SK-MEL-5 (cell line): ENCODE measurements at regions not wholly inside any gene's neighbourhood (a gene's known extent, or its start where the extent isn't known, plus 50 kb on each side); places are given as distances from the start of the nearest gene placed in this dataset.

Experiments used
- DNase-seq: peaks from one replicate; pipeline ENCODE4 v3.0.0-alpha.2; 2016; ENCODE audit warnings: low read depth, low spot score
- in situ Hi-C: cut with HindIII; loops from 2 replicates; pipeline ENCODE4 v1.10.0; 2016; ENCODE audit warnings: low sequenced_read_pairs, high pct_unique_total_duplicates, low pct_unique_long_range_greater_than_20kb
- small RNA-seq, 2 experiments: library from RNA; depleted of rRNA; stranded (forward); fragments of <200 nt; gene quantifications; one replicate each; pipeline ENCODE3, GENCODE V24; 2014

DNA sequence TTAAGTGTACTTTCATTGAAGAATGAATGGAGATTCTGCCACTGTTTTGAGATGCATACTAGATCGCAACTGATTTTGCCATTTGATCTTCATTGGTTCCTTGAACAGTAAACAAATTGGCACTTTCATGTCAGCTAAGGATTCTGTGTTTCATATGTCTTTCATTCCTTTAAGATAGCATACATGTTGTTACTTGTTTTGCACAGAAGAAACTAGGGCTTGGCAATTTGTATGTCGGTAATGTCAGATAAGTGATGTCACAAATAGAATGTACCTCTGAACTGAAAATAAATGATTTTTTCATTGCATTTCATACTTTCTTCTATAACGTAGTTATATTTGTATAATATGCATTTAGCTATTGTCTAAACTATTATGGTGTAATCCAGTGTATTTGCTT, 73.2 kb upstream of the TENM3 start:
- no peak for DNase-seq
- in situ Hi-C loops = no loop called here

DNA sequence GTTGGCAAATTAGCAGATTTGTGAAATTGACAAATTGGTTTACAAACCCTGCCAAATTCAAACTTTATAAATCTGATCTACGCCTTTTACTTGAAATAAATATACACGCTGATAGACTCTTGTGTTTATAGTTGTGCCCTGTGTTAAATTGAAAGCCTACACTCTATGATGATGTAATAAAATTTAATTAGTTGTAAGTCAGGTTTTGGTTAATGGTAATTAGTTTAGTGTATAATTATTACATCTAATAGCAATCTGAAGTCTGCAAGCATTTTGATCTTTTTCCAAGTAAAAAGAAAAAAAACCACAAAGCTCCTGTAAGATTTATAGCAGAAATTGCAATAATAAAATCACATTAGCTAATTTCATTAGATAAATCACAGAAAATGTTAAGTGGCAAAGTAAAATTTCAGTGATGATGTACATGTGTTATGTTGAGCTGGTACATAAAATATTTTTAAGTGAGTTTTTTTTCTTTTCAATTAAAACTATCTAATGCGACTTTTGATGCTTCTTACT, 72.7 kb upstream of the TENM3 start:
- in situ Hi-C loops = no loop called here
- DNase-seq = no peak

DNA sequence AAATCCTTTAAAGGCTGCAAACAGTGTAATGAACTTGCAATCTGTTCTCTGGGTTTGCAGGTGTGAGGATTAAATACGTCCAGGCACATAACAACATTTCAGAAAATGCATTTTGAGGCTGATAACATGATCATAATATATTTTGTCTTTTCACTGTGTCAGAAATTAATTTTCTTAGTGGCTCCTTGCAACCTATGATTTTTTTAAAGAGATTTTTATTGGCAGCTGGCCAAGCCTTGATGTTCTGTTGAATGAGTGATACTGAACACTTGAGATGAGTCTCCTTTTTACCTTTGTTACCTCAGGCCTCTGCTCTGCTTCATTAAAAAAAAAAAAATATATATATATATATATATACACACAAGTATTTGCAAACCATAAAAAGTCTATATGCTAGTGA, 68.2 kb upstream of the TENM3 start:
- in situ Hi-C loops = no loop called here
- DNase-seq = no peak

DNA sequence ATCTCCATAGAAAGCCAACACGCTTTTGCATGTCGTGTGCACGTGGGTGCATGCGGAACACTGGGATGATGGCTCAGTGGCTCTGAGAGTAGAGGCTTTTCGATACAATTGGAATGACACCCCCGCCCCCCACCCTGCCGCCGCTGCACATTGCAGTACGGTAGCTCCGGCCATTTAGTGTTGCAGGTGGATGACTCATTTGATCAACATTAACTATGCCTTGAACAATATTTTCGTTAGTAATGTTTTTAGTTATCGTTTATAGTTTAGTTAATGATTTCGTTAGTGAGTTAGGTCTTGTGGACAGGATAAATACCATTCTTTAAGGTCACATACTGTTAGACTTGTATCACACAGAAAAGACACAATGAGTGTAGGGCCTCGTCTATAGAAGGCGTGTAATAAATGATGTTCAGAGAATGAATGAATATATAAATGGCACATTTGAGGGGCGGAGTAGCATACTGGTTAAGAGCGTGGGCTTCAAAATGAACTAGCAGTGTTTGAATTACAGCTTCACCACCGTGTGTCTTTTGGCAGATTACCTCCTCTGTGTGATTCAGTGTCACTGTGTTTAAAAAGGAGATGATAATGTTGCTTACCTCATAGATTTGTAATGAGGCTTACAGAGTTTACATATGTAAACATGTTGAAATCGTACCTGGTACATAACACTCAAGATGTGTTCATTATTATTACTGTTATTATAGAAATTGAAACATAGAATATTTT, 67.2 kb upstream of the TENM3 start:
- in situ Hi-C loops = no loop called here
- no peak for DNase-seq

DNA sequence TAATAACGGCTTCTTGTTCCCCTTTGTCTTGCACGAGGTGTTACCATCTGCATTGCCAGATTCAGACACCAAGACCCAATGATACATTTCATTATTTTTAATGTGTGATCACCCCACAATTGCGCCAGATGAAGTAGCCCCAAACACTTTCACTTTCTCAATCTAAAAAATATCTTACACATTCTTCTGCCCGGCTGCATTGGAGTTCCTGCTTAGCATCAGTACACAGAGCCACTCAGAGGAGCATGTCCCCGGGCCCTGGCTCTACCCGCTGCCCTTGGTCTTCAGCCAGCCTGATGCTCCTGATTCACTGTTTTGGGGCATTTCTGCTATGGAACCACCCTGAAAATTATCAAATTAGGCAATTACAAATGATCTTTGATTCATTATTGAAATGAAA, 66.0 kb upstream of the TENM3 start:
- no peak for DNase-seq
- in situ Hi-C loops = no loop called here

DNA sequence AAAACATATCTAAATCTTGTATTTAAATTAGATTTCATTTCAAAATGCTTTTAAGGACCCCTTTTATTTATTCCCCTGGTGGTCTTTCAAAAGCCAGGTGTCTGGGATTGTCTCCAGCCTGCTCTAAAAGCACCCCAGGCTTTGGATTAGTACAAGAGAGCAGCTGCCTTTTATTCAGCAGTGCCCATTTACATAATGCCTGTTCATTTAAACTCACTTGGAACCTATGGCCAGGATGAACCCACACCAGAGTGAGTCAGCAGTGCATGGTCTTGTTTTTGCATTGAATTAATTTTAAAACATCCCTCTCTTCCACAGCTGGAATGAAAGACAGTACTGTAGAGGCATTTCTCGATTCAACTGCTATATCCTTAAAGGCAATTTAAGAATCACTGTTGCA, 64.1 kb upstream of the TENM3 start:
- in situ Hi-C loops = no loop called here
- DNase-seq = peak; percentile 92

DNA sequence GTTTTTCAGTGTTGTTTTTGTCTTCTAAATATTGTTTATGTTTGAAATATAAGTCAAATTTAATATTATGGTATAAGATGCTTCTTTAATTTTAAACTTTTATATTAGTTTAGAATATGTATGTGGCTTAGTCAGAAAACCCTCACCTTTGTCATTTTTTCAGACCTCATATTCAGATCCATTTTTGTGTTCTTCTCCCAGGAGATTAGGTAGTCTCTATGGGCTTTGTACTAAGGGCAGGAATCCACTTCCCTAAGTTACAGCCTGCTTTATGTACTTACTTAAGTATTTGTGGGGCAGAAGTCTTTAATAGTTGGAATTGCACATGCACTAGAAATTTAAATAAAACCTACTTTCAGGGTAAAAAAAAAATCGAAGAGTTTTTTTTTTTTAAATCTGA, 63.5 kb upstream of the TENM3 start:
- in situ Hi-C loops = no loop called here
- peak; percentile 65 for DNase-seq

DNA sequence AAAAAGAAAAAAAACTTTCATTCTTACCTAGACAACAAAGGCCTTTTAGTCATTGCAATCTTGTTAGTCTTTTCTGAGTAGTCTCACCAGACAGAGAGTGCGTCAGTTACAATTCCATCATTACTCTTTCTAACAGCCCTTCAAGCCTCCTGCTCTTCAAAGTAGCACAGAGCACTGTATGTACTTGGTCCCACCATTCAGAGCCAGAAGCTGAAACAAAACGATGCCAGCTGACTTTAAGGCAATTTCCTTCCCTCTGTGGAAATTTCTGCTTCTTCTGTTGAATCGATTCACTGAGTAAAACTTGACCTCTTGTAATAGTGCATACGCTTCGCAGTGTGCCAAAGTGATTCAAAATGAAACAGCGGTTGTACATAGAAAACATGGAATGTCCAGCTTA, 57.7 kb upstream of the TENM3 start:
- DNase-seq = peak; percentile 89
- in situ Hi-C loops = no loop called here

DNA sequence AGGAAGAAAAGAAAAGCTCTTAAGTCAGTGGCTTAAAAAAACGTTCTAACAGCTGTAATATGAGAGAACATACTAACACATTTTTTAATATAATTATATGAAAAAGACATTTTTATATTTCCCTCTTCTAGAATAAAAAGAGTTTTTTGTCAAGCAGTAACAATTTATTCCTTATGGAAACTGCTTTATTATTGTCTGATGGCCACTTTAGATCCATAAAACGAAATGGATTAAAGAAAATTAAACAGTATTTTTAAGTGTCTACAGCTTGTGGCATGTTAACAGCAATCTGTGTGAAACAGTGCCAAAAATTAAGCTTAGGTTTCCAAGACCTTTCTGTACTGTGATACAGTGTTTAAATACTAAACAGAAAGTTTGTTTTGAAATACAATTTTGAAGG, 55.5 kb upstream of the TENM3 start:
- DNase-seq = no peak
- in situ Hi-C loops = no loop called here

DNA sequence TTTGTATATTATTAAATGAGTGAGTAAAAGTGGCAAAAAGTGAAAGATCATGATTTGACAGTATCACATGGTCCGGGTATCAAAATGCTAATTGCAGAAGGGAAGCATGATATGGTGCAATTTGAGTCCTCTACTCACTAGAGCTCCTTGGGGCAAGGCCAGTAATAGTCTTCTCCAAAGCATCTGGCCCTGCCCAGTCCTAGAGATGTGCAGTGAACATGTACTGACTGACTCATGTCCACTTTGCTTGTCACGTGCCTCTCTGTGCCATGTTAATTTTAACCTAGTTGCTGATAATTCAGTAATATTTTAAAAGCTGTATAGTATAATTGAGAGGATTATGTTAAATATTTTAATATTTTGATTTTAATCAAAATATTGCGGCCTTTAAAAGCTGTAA, 54.6 kb upstream of the TENM3 start:
- in situ Hi-C loops = no loop called here

DNA sequence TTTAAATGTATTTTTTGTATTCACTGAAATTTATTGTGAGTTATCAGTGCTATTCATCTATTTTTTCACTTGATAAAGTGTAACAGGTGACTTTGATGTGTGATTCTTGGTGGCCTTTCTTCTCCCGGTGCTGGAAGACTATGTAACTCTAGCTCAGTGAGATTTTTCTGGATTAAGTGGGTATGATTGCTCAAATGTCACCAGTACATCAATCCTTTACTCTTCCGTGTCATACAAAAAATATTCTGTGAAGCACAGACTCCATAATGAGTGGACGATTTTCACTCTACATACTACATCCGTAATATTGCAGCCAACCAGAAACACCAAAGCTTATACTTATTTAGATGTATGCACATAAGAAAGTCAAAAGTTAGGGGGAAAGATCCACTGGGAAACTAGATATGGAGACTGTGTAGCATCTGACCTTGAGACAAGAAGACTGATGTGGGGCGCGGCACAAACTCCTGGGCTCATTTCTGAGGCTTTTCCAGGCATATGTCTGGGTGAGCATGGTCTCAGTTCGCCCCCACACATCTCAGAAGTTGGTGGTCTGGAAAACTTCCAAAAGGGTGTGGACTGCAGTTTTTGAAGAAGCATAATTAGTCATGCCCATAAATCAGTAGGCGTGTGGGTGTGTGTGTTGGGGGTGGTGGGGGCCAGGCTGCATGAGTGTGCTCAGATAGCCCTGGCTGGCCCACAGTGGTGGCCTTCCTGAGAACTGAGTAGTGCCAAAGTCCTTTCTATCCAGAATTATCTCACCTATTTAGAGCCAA, 53.9 kb upstream of the TENM3 start:
- DNase-seq = no peak
- in situ Hi-C loops = no loop called here

More for the DNA sequence above, 54.6 kb upstream of the TENM3 start:
- DNase-seq = no peak

DNA sequence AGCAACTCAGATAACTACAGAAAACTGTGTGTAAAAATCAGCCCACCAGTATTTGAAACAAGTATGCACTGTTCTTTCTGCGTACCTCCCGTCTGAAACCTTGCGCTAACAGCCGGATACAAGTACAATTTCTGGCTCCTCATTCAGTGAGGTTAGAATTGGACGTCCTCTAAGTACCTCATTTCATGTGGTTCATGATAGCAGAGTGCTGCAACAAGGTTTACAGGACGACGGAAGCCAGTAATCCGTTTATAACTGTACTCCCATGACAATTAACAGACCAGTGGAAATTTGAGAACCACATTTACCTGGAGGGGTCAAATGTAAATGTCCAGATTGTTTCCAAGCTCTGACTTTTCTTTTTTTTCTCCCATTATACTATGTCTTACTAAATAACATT, 52.9 kb upstream of the TENM3 start:
- DNase-seq = no peak
- in situ Hi-C loops = no loop called here

DNA sequence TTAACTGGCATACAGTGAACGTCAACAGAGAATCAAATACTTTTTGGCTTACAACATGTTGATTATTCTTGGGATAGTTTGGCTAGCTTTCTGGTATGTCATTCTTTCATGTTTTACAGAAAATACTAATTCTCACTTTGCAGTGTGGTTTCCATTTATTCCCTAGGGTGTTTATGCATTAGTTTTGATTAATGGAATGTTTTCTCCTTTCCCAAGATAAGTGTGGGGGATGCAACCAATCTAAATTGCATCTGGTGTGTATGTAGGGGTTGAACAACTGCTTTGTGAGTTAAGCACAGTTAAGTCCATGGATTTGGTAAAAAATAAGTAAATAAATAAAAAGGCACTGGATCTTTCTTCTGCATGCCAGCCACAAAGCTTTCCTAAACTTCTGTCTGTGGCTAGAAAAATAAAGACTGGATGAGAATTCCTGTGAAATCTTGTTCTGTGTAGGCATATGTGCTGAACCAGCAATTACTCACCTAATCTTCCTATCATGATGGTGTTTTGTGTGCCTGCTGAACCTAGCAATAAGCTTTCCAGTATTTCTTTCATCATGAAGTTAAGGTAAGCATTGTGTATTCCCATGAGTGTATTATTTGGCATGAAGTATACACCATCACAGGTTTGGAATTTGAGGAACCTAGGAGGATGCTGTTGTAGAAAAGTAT, 50.6 kb upstream of the TENM3 start:
- in situ Hi-C loops = no loop called here
- DNase-seq = no peak

DNA sequence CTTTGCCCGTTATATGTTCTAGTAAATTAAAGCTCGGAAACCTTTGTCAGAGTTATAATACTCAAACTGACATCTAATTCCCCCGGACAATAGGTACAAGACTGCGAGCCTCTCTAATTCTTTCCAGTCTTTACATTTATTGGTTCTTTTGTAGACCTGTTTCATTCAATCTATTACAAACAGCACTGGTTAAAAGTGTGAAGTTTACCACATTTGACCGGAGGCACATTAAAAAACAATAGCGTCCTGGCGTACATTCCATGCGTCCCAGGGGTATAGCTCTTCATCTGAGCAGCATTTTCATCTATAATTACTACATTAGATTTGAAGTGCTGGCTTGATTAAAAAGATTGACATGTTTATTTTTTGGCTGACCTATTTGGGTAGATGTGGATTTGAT, 49.9 kb upstream of the TENM3 start:
- in situ Hi-C loops = no loop called here
- DNase-seq = no peak

Small RNA genes in the stretch of these regions (small RNA-seq; reads per million reads assigned to genes)
- gene AC018710.1 (0 reads per million in 2 experiments), gene AC019235.1 (0 reads per million in 2 experiments), gene MIR1305 (0 to 0.10 reads per million in 2 experiments), gene RF00571 (0 reads per million in 2 experiments), gene RN7SKP13 (0 reads per million in 2 experiments), gene RNA5SP173 (0 to 3.6 reads per million in 2 experiments), gene RNU1-45P (0 reads per million in 2 experiments)
